ENCODE measurements at regions not wholly inside any gene's neighbourhood (a gene's known extent, or its start where the extent isn't known, plus 50 kb on each side); places are given as distances from the start of the nearest gene placed in this dataset.

GRCh38 chr15:39498629-39499028, 82.2 kb upstream of the THBS1 start:
- H3K9me3 ChIP-seq (ENCODE audit: control insufficient read depth in 2 of 2, insufficient read depth in 1 of 2, low read depth in 1 of 2, low read length in 1 of 2), result no peaks in the 10 kb centered on the region
- WGBS, 3 donors, result 68 to 93% (median 93%) methylated on average over 4 of the region's 4 CpGs
- no peaks in the 10 kb centered on the region for H3K27me3 ChIP-seq (ENCODE audit: control insufficient read depth in 3 of 3, insufficient read depth in 3 of 3, low read length in 3 of 3)
- no peak overlapping the region for H3K4me3 ChIP-seq (ENCODE audit: low read depth in 1 of 3, low read length in 3 of 3)
- peaks cover 0 to 4% (median 0%) of the 10 kb centered on the region in 3 donors for H3K4me1 ChIP-seq (ENCODE audit: control insufficient read depth in 3 of 3, insufficient read depth in 2 of 3, low read depth in 1 of 3, low read length in 2 of 3)
- H3K36me3 ChIP-seq (ENCODE audit: control insufficient read depth in 3 of 3, insufficient read depth in 2 of 3, low read depth in 1 of 3, low read length in 3 of 3), result no peaks in the 10 kb centered on the region
- no peak for FAIRE-seq
- DNase-seq, result no peak
- H3K27ac ChIP-seq (ENCODE audit: low read depth in 1 of 3, low read length in 2 of 3), result peak overlapping the region in 2 of 3 donors; percentile 35 to 43

GRCh38 chr15:39499042-39499441, 81.8 kb upstream of the THBS1 start:
- H3K4me1 ChIP-seq (ENCODE audit: control insufficient read depth in 3 of 3, insufficient read depth in 2 of 3, low read depth in 1 of 3, low read length in 2 of 3), result peaks cover 0 to 4% (median 0%) of the 10 kb centered on the region in 3 donors
- no peaks in the 10 kb centered on the region for H3K36me3 ChIP-seq (ENCODE audit: control insufficient read depth in 3 of 3, insufficient read depth in 2 of 3, low read depth in 1 of 3, low read length in 3 of 3)
- WGBS, 3 donors, result 85 to 97% (median 87%) methylated on average over 1 of the region's 1 CpG
- DNase-seq, result no peak
- H3K4me3 ChIP-seq (ENCODE audit: low read depth in 1 of 3, low read length in 3 of 3), result no peak overlapping the region
- H3K27me3 ChIP-seq (ENCODE audit: control insufficient read depth in 3 of 3, insufficient read depth in 3 of 3, low read length in 3 of 3), result no peaks in the 10 kb centered on the region
- no peaks in the 10 kb centered on the region for H3K9me3 ChIP-seq (ENCODE audit: control insufficient read depth in 2 of 2, insufficient read depth in 1 of 2, low read depth in 1 of 2, low read length in 1 of 2)
- peak overlapping the region in 2 of 3 donors; percentile 53 to 54 for H3K27ac ChIP-seq (ENCODE audit: low read depth in 1 of 3, low read length in 2 of 3)
- FAIRE-seq, result no peak

GRCh38 chr15:39499681-39500080, 81.2 kb upstream of the THBS1 start:
- Histone ChIP-seq H3K27ac (ENCODE audit: low read depth in 1 of 3, low read length in 2 of 3) (no peak overlapping the region), H3K9me3 (ENCODE audit: control insufficient read depth in 2 of 2, insufficient read depth in 1 of 2, low read depth in 1 of 2, low read length in 1 of 2) (no peaks in the 10 kb centered on the region), H3K4me3 (ENCODE audit: low read depth in 1 of 3, low read length in 3 of 3) (no peak overlapping the region), H3K4me1 (ENCODE audit: control insufficient read depth in 3 of 3, insufficient read depth in 2 of 3, low read depth in 1 of 3, low read length in 2 of 3) (peaks cover 0 to 4% (median 0%) of the 10 kb centered on the region in 3 donors), H3K27me3 (ENCODE audit: control insufficient read depth in 3 of 3, insufficient read depth in 3 of 3, low read length in 3 of 3) (no peaks in the 10 kb centered on the region), H3K36me3 (ENCODE audit: control insufficient read depth in 3 of 3, insufficient read depth in 2 of 3, low read depth in 1 of 3, low read length in 3 of 3) (no peaks in the 10 kb centered on the region)
- FAIRE-seq (no peak), DNase-seq (no peak)
- 76 to 87% (median 85%) methylated on average over 4 of the region's 4 CpGs for WGBS, 3 donors

GRCh38 chr15:39501366-39502081, 79.4 kb upstream of the THBS1 start:
- WGBS, 3 donors, result 81 to 88% (median 86%) methylated on average over 6 of the region's 6 CpGs

GRCh38 chr15:39502082-39502447, 78.8 kb upstream of the THBS1 start:
- Histone ChIP-seq H3K36me3 (ENCODE audit: control insufficient read depth in 3 of 3, insufficient read depth in 2 of 3, low read depth in 1 of 3, low read length in 3 of 3) (no peaks in the 10 kb centered on the region), H3K27me3 (ENCODE audit: control insufficient read depth in 3 of 3, insufficient read depth in 3 of 3, low read length in 3 of 3) (no peaks in the 10 kb centered on the region), H3K4me3 (ENCODE audit: low read depth in 1 of 3, low read length in 3 of 3) (no peak overlapping the region), H3K4me1 (ENCODE audit: control insufficient read depth in 3 of 3, insufficient read depth in 2 of 3, low read depth in 1 of 3, low read length in 2 of 3) (no peaks in the 10 kb centered on the region), H3K27ac (ENCODE audit: low read depth in 1 of 3, low read length in 2 of 3) (no peak overlapping the region), H3K9me3 (ENCODE audit: control insufficient read depth in 2 of 2, insufficient read depth in 1 of 2, low read depth in 1 of 2, low read length in 1 of 2) (no peaks in the 10 kb centered on the region)
- WGBS, 3 donors, result 76 to 85% (median 80%) methylated on average over 4 of the region's 4 CpGs
- no peak for DNase-seq
- FAIRE-seq, result no peak

More at GRCh38 chr15:39501366-39502081, 79.4 kb upstream of the THBS1 start:
- no peaks in the 10 kb centered on the region for H3K27me3 ChIP-seq (ENCODE audit: control insufficient read depth in 3 of 3, insufficient read depth in 3 of 3, low read length in 3 of 3)
- H3K36me3 ChIP-seq (ENCODE audit: control insufficient read depth in 3 of 3, insufficient read depth in 2 of 3, low read depth in 1 of 3, low read length in 3 of 3), result no peaks in the 10 kb centered on the region
- H3K27ac ChIP-seq (ENCODE audit: low read depth in 1 of 3, low read length in 2 of 3), result no peak overlapping the region
- no peak for FAIRE-seq
- no peaks in the 10 kb centered on the region for H3K4me1 ChIP-seq (ENCODE audit: control insufficient read depth in 3 of 3, insufficient read depth in 2 of 3, low read depth in 1 of 3, low read length in 2 of 3)
- no peaks in the 10 kb centered on the region for H3K9me3 ChIP-seq (ENCODE audit: control insufficient read depth in 2 of 2, insufficient read depth in 1 of 2, low read depth in 1 of 2, low read length in 1 of 2)
- no peak for DNase-seq
- no peak overlapping the region for H3K4me3 ChIP-seq (ENCODE audit: low read depth in 1 of 3, low read length in 3 of 3)

GRCh38 chr15:39502611-39503195, 78.2 kb upstream of the THBS1 start:
- WGBS, 3 donors, result 58 to 77% (median 64%) methylated on average over 4 of the region's 4 CpGs
- no peak overlapping the region for H3K4me3 ChIP-seq (ENCODE audit: low read depth in 1 of 3, low read length in 3 of 3)
- no peaks in the 10 kb centered on the region for H3K36me3 ChIP-seq (ENCODE audit: control insufficient read depth in 3 of 3, insufficient read depth in 2 of 3, low read depth in 1 of 3, low read length in 3 of 3)
- H3K27ac ChIP-seq (ENCODE audit: low read depth in 1 of 3, low read length in 2 of 3), result no peak overlapping the region
- H3K9me3 ChIP-seq (ENCODE audit: control insufficient read depth in 2 of 2, insufficient read depth in 1 of 2, low read depth in 1 of 2, low read length in 1 of 2), result no peaks in the 10 kb centered on the region
- FAIRE-seq (no peak), DNase-seq (no peak)
- H3K4me1 ChIP-seq (ENCODE audit: control insufficient read depth in 3 of 3, insufficient read depth in 2 of 3, low read depth in 1 of 3, low read length in 2 of 3), result no peaks in the 10 kb centered on the region
- H3K27me3 ChIP-seq (ENCODE audit: control insufficient read depth in 3 of 3, insufficient read depth in 3 of 3, low read length in 3 of 3), result no peaks in the 10 kb centered on the region

- Histone ChIP-seq H3K4me3 (ENCODE audit: low read depth in 1 of 3, low read length in 3 of 3) (no peak overlapping the region), H3K27me3 (ENCODE audit: control insufficient read depth in 3 of 3, insufficient read depth in 3 of 3, low read length in 3 of 3) (no peaks in the 10 kb centered on the region), H3K27ac (ENCODE audit: low read depth in 1 of 3, low read length in 2 of 3) (no peak overlapping the region), H3K9me3 (ENCODE audit: control insufficient read depth in 2 of 2, insufficient read depth in 1 of 2, low read depth in 1 of 2, low read length in 1 of 2) (no peaks in the 10 kb centered on the region), H3K4me1 (ENCODE audit: control insufficient read depth in 3 of 3, insufficient read depth in 2 of 3, low read depth in 1 of 3, low read length in 2 of 3) (no peaks in the 10 kb centered on the region), H3K36me3 (ENCODE audit: control insufficient read depth in 3 of 3, insufficient read depth in 2 of 3, low read depth in 1 of 3, low read length in 3 of 3) (no peaks in the 10 kb centered on the region)
- no peak for DNase-seq
- WGBS, 3 donors, result 89 to 96% (median 92%) methylated on average over 4 of the region's 4 CpGs
- no peak for FAIRE-seq
Measured at GRCh38 chr15:39503526-39503925, 77.4 kb upstream of the THBS1 start.

GRCh38 chr15:39504808-39505207, 76.1 kb upstream of the THBS1 start:
- Histone ChIP-seq H3K4me3 (ENCODE audit: low read depth in 1 of 3, low read length in 3 of 3) (no peak overlapping the region), H3K36me3 (ENCODE audit: control insufficient read depth in 3 of 3, insufficient read depth in 2 of 3, low read depth in 1 of 3, low read length in 3 of 3) (no peaks in the 10 kb centered on the region), H3K27me3 (ENCODE audit: control insufficient read depth in 3 of 3, insufficient read depth in 3 of 3, low read length in 3 of 3) (no peaks in the 10 kb centered on the region), H3K9me3 (ENCODE audit: control insufficient read depth in 2 of 2, insufficient read depth in 1 of 2, low read depth in 1 of 2, low read length in 1 of 2) (no peaks in the 10 kb centered on the region), H3K27ac (ENCODE audit: low read depth in 1 of 3, low read length in 2 of 3) (no peak overlapping the region), H3K4me1 (ENCODE audit: control insufficient read depth in 3 of 3, insufficient read depth in 2 of 3, low read depth in 1 of 3, low read length in 2 of 3) (no peaks in the 10 kb centered on the region)
- FAIRE-seq (no peak), DNase-seq (no peak)
- WGBS, 3 donors, result 73 to 88% (median 87%) methylated on average over 1 of the region's 1 CpG

- H3K27ac ChIP-seq (ENCODE audit: low read depth in 1 of 3, low read length in 2 of 3), result no peak overlapping the region
- H3K9me3 ChIP-seq (ENCODE audit: control insufficient read depth in 2 of 2, insufficient read depth in 1 of 2, low read depth in 1 of 2, low read length in 1 of 2), result no peaks in the 10 kb centered on the region
- DNase-seq (no peak), FAIRE-seq (no peak)
- H3K4me1 ChIP-seq (ENCODE audit: control insufficient read depth in 3 of 3, insufficient read depth in 2 of 3, low read depth in 1 of 3, low read length in 2 of 3), result no peaks in the 10 kb centered on the region
- WGBS, 3 donors, result 61 to 79% (median 68%) methylated on average over 1 of the region's 1 CpG
- no peaks in the 10 kb centered on the region for H3K36me3 ChIP-seq (ENCODE audit: control insufficient read depth in 3 of 3, insufficient read depth in 2 of 3, low read depth in 1 of 3, low read length in 3 of 3)
- no peaks in the 10 kb centered on the region for H3K27me3 ChIP-seq (ENCODE audit: control insufficient read depth in 3 of 3, insufficient read depth in 3 of 3, low read length in 3 of 3)
- H3K4me3 ChIP-seq (ENCODE audit: low read depth in 1 of 3, low read length in 3 of 3), result no peak overlapping the region
Measured at GRCh38 chr15:39506146-39506545, 74.7 kb upstream of the THBS1 start.

Measured in small intestine (tissue), 7 donors.